ENCODE measurements at regions not wholly inside any gene's neighbourhood (a gene's known extent, or its start where the extent isn't known, plus 50 kb on each side); places are given as distances from the start of the nearest gene placed in this dataset.

DNA sequence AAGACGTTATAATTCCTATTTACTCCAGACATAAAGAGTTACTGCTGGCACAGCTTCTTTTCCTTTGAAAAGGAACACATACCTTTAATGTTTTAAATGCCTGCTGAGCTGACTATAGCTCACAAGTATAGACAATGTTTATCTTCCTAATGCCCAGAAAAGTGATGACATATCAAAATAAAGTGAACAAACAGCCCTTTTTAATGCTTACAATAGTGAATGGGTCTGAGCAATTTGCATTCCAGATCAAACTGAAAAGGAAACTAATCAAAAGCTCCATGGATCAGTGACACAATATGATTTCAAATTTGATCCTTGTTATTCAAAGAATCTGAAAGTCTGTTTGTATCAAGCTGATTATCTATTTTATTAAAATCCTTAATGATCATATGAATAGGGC lies 233.6 kb upstream of the SEMA3E start:
- ATAC-seq = no peak
- TF ChIP-seq ARNTL (CRISPR knock-in tag; IDR thresholded peaks at IDR 0.05; ENCODE audit: borderline replicate concordance, low read depth) (no peak), PATZ1 (CRISPR knock-in tag; IDR thresholded peaks at IDR 0.05; ENCODE audit: borderline replicate concordance) (no peak), PPARA (CRISPR knock-in tag; IDR thresholded peaks at IDR 0.05; ENCODE audit: borderline replicate concordance) (no peak)

DNA sequence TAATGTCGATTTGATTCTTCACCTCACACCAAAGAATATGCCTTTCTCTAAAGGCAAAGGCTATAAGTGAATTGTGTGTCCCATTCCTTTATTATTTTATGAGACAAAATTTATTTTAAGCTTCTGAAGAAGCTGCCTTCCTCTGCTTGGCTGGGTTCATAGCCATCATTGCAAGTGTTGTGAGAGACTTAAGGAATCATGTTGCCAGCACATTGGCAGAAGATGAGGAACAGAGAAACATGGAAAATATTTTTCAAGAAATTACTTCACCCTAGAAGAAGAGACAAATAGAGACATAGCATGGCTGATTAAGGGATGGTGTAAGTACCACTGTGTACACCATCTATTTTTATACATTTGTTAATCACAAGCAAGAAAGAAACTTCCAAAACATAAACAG lies 230.1 kb upstream of the SEMA3E start:
- no peak for ATAC-seq
- TF ChIP-seq CSDC2 (CRISPR knock-in tag; IDR thresholded peaks at IDR 0.05) (no peak), SNAI2 (CRISPR knock-in tag; IDR thresholded peaks at IDR 0.05) (no peak), ZFP30 (CRISPR knock-in tag; IDR thresholded peaks at IDR 0.05) (no peak), TSHZ2 (CRISPR knock-in tag; IDR thresholded peaks at IDR 0.05) (no peak), PATZ1 (CRISPR knock-in tag; IDR thresholded peaks at IDR 0.05; ENCODE audit: borderline replicate concordance) (no peak), TCF4 (CRISPR knock-in tag; IDR thresholded peaks at IDR 0.05; ENCODE audit: borderline replicate concordance) (no peak), CSRNP3 (CRISPR knock-in tag; IDR thresholded peaks at IDR 0.05) (no peak), OSR1 (CRISPR knock-in tag; IDR thresholded peaks at IDR 0.05) (no peak), ZC3H10 (CRISPR knock-in tag; IDR thresholded peaks at IDR 0.05) (no peak), GLIS3 (CRISPR knock-in tag; IDR thresholded peaks at IDR 0.05) (no peak), ZNF565 (CRISPR knock-in tag; conservative IDR thresholded peaks at IDR 0.05; ENCODE audit: low read depth) (no peak), PPARA (CRISPR knock-in tag; IDR thresholded peaks at IDR 0.05; ENCODE audit: borderline replicate concordance) (no peak), BACH2 (CRISPR knock-in tag; IDR thresholded peaks at IDR 0.05; ENCODE audit: borderline replicate concordance) (no peak), ZFP3 (CRISPR knock-in tag; IDR thresholded peaks at IDR 0.05) (no peak), ZNF8 (CRISPR knock-in tag; IDR thresholded peaks at IDR 0.05) (no peak), ARNTL (CRISPR knock-in tag; IDR thresholded peaks at IDR 0.05; ENCODE audit: borderline replicate concordance, low read depth) (no peak), ESRRG (CRISPR knock-in tag; IDR thresholded peaks at IDR 0.05) (no peak)
- TF ChIP-seq, protein P1, sequence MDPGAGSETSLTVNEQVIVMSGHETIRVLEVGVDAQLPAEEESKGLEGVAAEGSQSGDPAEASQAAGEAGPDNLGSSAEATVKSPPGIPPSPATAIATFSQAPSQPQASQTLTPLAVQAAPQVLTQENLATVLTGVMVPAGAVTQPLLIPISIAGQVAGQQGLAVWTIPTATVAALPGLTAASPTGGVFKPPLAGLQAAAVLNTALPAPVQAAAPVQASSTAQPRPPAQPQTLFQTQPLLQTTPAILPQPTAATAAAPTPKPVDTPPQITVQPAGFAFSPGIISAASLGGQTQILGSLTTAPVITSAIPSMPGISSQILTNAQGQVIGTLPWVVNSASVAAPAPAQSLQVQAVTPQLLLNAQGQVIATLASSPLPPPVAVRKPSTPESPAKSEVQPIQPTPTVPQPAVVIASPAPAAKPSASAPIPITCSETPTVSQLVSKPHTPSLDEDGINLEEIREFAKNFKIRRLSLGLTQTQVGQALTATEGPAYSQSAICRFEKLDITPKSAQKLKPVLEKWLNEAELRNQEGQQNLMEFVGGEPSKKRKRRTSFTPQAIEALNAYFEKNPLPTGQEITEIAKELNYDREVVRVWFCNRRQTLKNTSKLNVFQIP (CRISPR knock-in tag; IDR thresholded peaks at IDR 0.05; ENCODE audit: borderline replicate concordance, low read depth) = no peak

DNA sequence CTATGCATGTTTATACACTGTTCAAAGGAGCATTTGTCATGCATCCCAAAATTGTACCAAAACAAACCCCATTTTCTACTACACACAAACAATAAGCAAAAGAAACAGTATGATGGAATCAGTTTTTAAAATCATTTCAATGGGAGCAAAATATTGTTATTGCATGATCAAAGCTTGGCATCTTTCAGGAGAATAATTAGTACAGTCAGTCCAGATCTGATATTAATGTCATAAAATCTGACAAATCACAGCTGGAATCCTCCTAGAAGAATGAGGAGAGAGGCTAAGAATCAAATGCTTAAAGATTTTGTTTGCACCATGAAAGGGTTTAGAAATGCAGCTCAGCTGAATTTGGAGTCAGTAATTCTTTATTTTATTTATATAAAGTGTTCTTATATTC lies 229.7 kb upstream of the SEMA3E start:
- no peak for ATAC-seq
- TF ChIP-seq RARB (CRISPR knock-in tag; IDR thresholded peaks at IDR 0.05) = no peak
- TF ChIP-seq ARNTL (CRISPR knock-in tag; IDR thresholded peaks at IDR 0.05; ENCODE audit: borderline replicate concordance, low read depth) = no peak
- TF ChIP-seq, protein P2, sequence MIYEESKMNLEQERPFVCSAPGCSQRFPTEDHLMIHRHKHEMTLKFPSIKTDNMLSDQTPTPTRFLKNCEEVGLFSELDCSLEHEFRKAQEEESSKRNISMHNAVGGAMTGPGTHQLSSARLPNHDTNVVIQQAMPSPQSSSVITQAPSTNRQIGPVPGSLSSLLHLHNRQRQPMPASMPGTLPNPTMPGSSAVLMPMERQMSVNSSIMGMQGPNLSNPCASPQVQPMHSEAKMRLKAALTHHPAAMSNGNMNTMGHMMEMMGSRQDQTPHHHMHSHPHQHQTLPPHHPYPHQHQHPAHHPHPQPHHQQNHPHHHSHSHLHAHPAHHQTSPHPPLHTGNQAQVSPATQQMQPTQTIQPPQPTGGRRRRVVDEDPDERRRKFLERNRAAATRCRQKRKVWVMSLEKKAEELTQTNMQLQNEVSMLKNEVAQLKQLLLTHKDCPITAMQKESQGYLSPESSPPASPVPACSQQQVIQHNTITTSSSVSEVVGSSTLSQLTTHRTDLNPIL (CRISPR knock-in tag; IDR thresholded peaks at IDR 0.05; ENCODE audit: low read depth) = no peak
- no peak for TF ChIP-seq ISL1 (CRISPR knock-in tag; IDR thresholded peaks at IDR 0.05)
- TF ChIP-seq CSDC2 (CRISPR knock-in tag; IDR thresholded peaks at IDR 0.05) = no peak
- no peak for TF ChIP-seq SNAI2 (CRISPR knock-in tag; IDR thresholded peaks at IDR 0.05)
- TF ChIP-seq OSR1 (CRISPR knock-in tag; IDR thresholded peaks at IDR 0.05) = no peak
- no peak for TF ChIP-seq CSRNP3 (CRISPR knock-in tag; IDR thresholded peaks at IDR 0.05)
- no peak for TF ChIP-seq ZC3H10 (CRISPR knock-in tag; IDR thresholded peaks at IDR 0.05)
- no peak for TF ChIP-seq TCF4 (CRISPR knock-in tag; IDR thresholded peaks at IDR 0.05; ENCODE audit: borderline replicate concordance)
- TF ChIP-seq TSHZ2 (CRISPR knock-in tag; IDR thresholded peaks at IDR 0.05) = no peak
- TF ChIP-seq BACH2 (CRISPR knock-in tag; IDR thresholded peaks at IDR 0.05; ENCODE audit: borderline replicate concordance) = no peak
